ENCODE measurements at regions not wholly inside any gene's neighbourhood (a gene's known extent, or its start where the extent isn't known, plus 50 kb on each side); places are given as distances from the start of the nearest gene placed in this dataset.
"Not testable (repeated sequence)": the region's sequence is repeated elsewhere in the genome, so short reads cannot be mapped to it uniquely, and the experiment has no call there.

- DNase-seq (ENCODE audit: low read depth) = no peak
Measured at GRCh38 chr20:53891306-53891894, 179.0 kb downstream of the BCAS1 start.

GRCh38 chr20:53890443-53891305 is 179.7 kb downstream of the BCAS1 start:
- DNase-seq (ENCODE audit: low read depth) = no peak

GRCh38 chr20:53889411-53890148 is 180.8 kb downstream of the BCAS1 start:
- no peak for DNase-seq (ENCODE audit: low read depth)

- no peak for DNase-seq (ENCODE audit: low read depth)
Measured at GRCh38 chr20:53888951-53889350, 181.4 kb downstream of the BCAS1 start.

GRCh38 chr20:53888510-53888909 is 181.9 kb downstream of the BCAS1 start:
- no peak for DNase-seq (ENCODE audit: low read depth)

GRCh38 chr20:53887973-53888372 is 182.4 kb downstream of the BCAS1 start:
- no peak for DNase-seq (ENCODE audit: low read depth)

GRCh38 chr20:53884859-53885541 is 185.4 kb downstream of the BCAS1 start:
- DNase-seq (ENCODE audit: low read depth) = no peak

GRCh38 chr20:53883098-53883911 is 187.1 kb downstream of the BCAS1 start:
- no peak for DNase-seq (ENCODE audit: low read depth)

- DNase-seq (ENCODE audit: low read depth) = not testable (repeated sequence)
Measured at GRCh38 chr20:53882438-53882986, 187.9 kb downstream of the BCAS1 start.

GRCh38 chr20:53881362-53881761 is 189.0 kb downstream of the BCAS1 start:
- DNase-seq (ENCODE audit: low read depth) = no peak

- no peak for DNase-seq (ENCODE audit: low read depth)
Measured at GRCh38 chr20:53880108-53880641, 190.2 kb downstream of the BCAS1 start.

GRCh38 chr20:53879048-53879684 is 191.2 kb downstream of the BCAS1 start:
- no peak for DNase-seq (ENCODE audit: low read depth)

GRCh38 chr20:53878262-53879047 is 191.9 kb downstream of the BCAS1 start:
- no peak for DNase-seq (ENCODE audit: low read depth)

GRCh38 chr20:53876956-53877355 is 193.4 kb downstream of the BCAS1 start:
- no peak for DNase-seq (ENCODE audit: low read depth)

GRCh38 chr20:53876470-53876869 is 193.9 kb downstream of the BCAS1 start:
- no peak for DNase-seq (ENCODE audit: low read depth)

GRCh38 chr20:53875452-53875851 is 194.9 kb downstream of the BCAS1 start:
- no peak for DNase-seq (ENCODE audit: low read depth)

- no peak for DNase-seq (ENCODE audit: low read depth)
Measured at GRCh38 chr20:53874706-53875105, 195.7 kb downstream of the BCAS1 start.

- no peak for DNase-seq (ENCODE audit: low read depth)
Measured at GRCh38 chr20:53874104-53874503, 196.3 kb downstream of the BCAS1 start.

GRCh38 chr20:53873230-53873604 is 197.2 kb downstream of the BCAS1 start:
- DNase-seq (ENCODE audit: low read depth) = no peak
